SU-DHL-6 (cell line): ENCODE measurements at regions not wholly inside any gene's neighbourhood (a gene's known extent, or its start where the extent isn't known, plus 50 kb on each side); places are given as distances from the start of the nearest gene placed in this dataset.
A peak's percentile ranks its signal among the peaks of the same experiment; 100 is the strongest.

Source experiments
- H2AFZ ChIP-seq: fragments of 200-600 bp; sonication (generic); 2 replicates; pipeline ENCODE4 v1.6.1; 2014; ENCODE audit warnings: low read depth, mild to moderate bottlenecking, moderate library complexity, mixed read lengths, antibody characterized with exemption, low read length; ENCODE audit not compliant: severe bottlenecking
- H3F3A ChIP-seq: fragments of 200-600 bp; shearing (Covaris generic); 2 replicates; pipeline ENCODE4 v1.6.0; 2016; ENCODE audit warnings: antibody characterized with exemption, mild to moderate bottlenecking; ENCODE audit not compliant: insufficient read depth
- H3K27ac ChIP-seq: fragments of 200-600 bp; sonication (generic); 2 replicates; pipeline ENCODE4 v1.5.1; 2016; ENCODE audit warnings: low read depth, mild to moderate bottlenecking, low read length, moderate library complexity, mixed read lengths
- H3K27me3 ChIP-seq: fragments of 200-600 bp; sonication (generic), shearing (Covaris generic); 2 replicates; pipeline ENCODE4 v1.6.0; 2014; ENCODE audit warnings: mild to moderate bottlenecking, low read length
- H3K36me3 ChIP-seq: fragments of 200-600 bp; sonication (generic); 2 replicates; pipeline ENCODE4 v1.6.1; 2014; ENCODE audit warnings: mild to moderate bottlenecking, low read length, mixed read lengths
- H3K4me2 ChIP-seq: fragments of 300-600, 200-600 bp; shearing (Covaris generic), sonication (generic); 2 replicates; pipeline ENCODE4 v1.6.0; 2014; ENCODE audit warnings: low read length, low read depth, mild to moderate bottlenecking; ENCODE audit not compliant: poor library complexity, severe bottlenecking
- H3K4me3 ChIP-seq: fragments of 200-600 bp; sonication (generic); 2 replicates; pipeline ENCODE4 v1.5.1; 2014; ENCODE audit warnings: antibody characterized with exemption, low read length, mild to moderate bottlenecking, mixed read lengths; ENCODE audit not compliant: insufficient read depth, poor library complexity, severe bottlenecking
- H3K79me2 ChIP-seq: fragments of 200-600 bp; sonication (generic); 2 replicates; pipeline ENCODE4 v1.6.1; 2014; ENCODE audit warnings: mild to moderate bottlenecking, low read length, moderate library complexity; ENCODE audit not compliant: insufficient read depth
- H3K9ac ChIP-seq: fragments of 200-600 bp; sonication (generic); 2 replicates; pipeline ENCODE4 v1.7.0; 2014; ENCODE audit warnings: mild to moderate bottlenecking, low read length
- H3K9me2 ChIP-seq: fragments of 200-600 bp; sonication (generic); replicated peaks from 2 replicates; pipeline ENCODE4 v1.6.1; 2014; ENCODE audit warnings: low read length; ENCODE audit not compliant: insufficient read depth
- H3K9me3 ChIP-seq: fragments of 200-600 bp; sonication (generic); 2 replicates; pipeline ENCODE4 v1.6.1; 2014; ENCODE audit warnings: low read length, mixed read lengths; ENCODE audit not compliant: insufficient read depth
- H4K20me1 ChIP-seq: fragments of 200-600 bp; sonication (generic); 2 replicates; pipeline ENCODE4 v1.6.1; 2014; ENCODE audit warnings: low read depth, mild to moderate bottlenecking, antibody characterized with exemption, low read length, moderate library complexity, mixed read lengths
- CTCF ChIP-seq: fragments of 200-600 bp; sonication (generic); IDR thresholded peaks from one replicate; pipeline ENCODE4 v1.5.1; 2017; ENCODE audit warnings: antibody characterized with exemption, mild to moderate bottlenecking, low read length, moderate library complexity; ENCODE audit not compliant: insufficient read depth, poor library complexity, severe bottlenecking
- EZH2phosphoT487 ChIP-seq: fragments of 200-600 bp; sonication (generic), shearing (Covaris generic); conservative IDR thresholded peaks from 2 replicates; pipeline ENCODE4 v1.6.1; 2018; ENCODE audit warnings: mild to moderate bottlenecking, antibody characterized with exemption, low read length, moderate library complexity, mixed read lengths

- H3K4me2 ChIP-seq, result peak overlapping the region; percentile 21
- no peak overlapping the region for H2AFZ ChIP-seq
These were observed 97.6 kb upstream of the SLC39A10 start for GRCh38 chr2:195559431-195559914.

GRCh38 chr2:195555971-195556370, 101.1 kb upstream of the SLC39A10 start:
- no peaks in the 10 kb centered on the region for H3K36me3 ChIP-seq
- H3K27me3 ChIP-seq, result no peaks in the 10 kb centered on the region
- H3K9me2 ChIP-seq, result no peaks in the 10 kb centered on the region
- H3F3A ChIP-seq, result peaks cover 7% of the 10 kb centered on the region; the same call in 1 of the 2 replicates
- H3K4me3 ChIP-seq, result no peak overlapping the region
- no peak overlapping the region for H3K9ac ChIP-seq
- TF ChIP-seq CTCF (no peak), EZH2phosphoT487 (no peak)
- H3K4me2 ChIP-seq, result no peak overlapping the region
- no peak overlapping the region for H3K27ac ChIP-seq
- H4K20me1 ChIP-seq, result no peaks in the 10 kb centered on the region
- H3K9me3 ChIP-seq, result no peaks in the 10 kb centered on the region
- H2AFZ ChIP-seq, result no peak overlapping the region
- no peaks in the 10 kb centered on the region for H3K79me2 ChIP-seq

More at GRCh38 chr2:195559431-195559914, 97.6 kb upstream of the SLC39A10 start:
- TF ChIP-seq CTCF, result no peak
- no peak for TF ChIP-seq EZH2phosphoT487
- no peaks in the 10 kb centered on the region for H3K9me2 ChIP-seq
- peak overlapping the region; percentile 40 for H3K27ac ChIP-seq
- no peaks in the 10 kb centered on the region for H3K9me3 ChIP-seq
- H3K36me3 ChIP-seq, result no peaks in the 10 kb centered on the region
- peaks cover 7% of the 10 kb centered on the region; the same call in 1 of the 2 replicates for H3F3A ChIP-seq
- no peak overlapping the region for H3K9ac ChIP-seq
- H4K20me1 ChIP-seq, result no peaks in the 10 kb centered on the region
- no peaks in the 10 kb centered on the region for H3K79me2 ChIP-seq
- no peak overlapping the region for H3K4me3 ChIP-seq
- H3K27me3 ChIP-seq, result no peaks in the 10 kb centered on the region

- TF ChIP-seq EZH2phosphoT487 (no peak), CTCF (no peak)
- no peaks in the 10 kb centered on the region for H3K9me3 ChIP-seq
- H3K4me3 ChIP-seq, result no peak overlapping the region
- H3K36me3 ChIP-seq, result no peaks in the 10 kb centered on the region
- no peaks in the 10 kb centered on the region for H4K20me1 ChIP-seq
- no peak overlapping the region for H3K4me2 ChIP-seq
- no peak overlapping the region for H3K9ac ChIP-seq
- H3K9me2 ChIP-seq, result no peaks in the 10 kb centered on the region
- no peaks in the 10 kb centered on the region for H3K27me3 ChIP-seq
- no peaks in the 10 kb centered on the region for H3F3A ChIP-seq
- H3K79me2 ChIP-seq, result no peaks in the 10 kb centered on the region
- H2AFZ ChIP-seq, result no peak overlapping the region
- H3K27ac ChIP-seq, result no peak overlapping the region
These were observed 104.4 kb upstream of the SLC39A10 start for GRCh38 chr2:195552581-195552980.
